Heart right ventricle (tissue), 16 donors: ENCODE measurements at regions not wholly inside any gene's neighbourhood (a gene's known extent, or its start where the extent isn't known, plus 50 kb on each side); places are given as distances from the start of the nearest gene placed in this dataset.

ENCODE experiments used
- ATAC-seq, 8 donors: fragments of 200-7000 bp; cut with Tn5 transposase; one replicate each; pipeline ENCODE4 v1.9.1; 2020; ENCODE audit warnings: mild to moderate bottlenecking in 8 of 8, moderate library complexity in 8 of 8, moderate number of reproducible peaks in 1 of 8
- DNase-seq, 2 donors: peaks; one replicate each; pipeline ENCODE4 v3.0.0-alpha.2; 2020
- H3K27ac ChIP-seq, 10 donors: fragments of 200-600 bp; sonication (generic) in 2 of 10; one replicate each; pipeline versions ENCODE4 v1.5.0 to v1.8.0; 2020 to 2022; ENCODE audit warnings: mild to moderate bottlenecking in 3 of 10
- H3K27me3 ChIP-seq, 7 donors: fragments of 200-600 bp; one replicate each; pipeline ENCODE4 v1.8.0; 2021 to 2022; ENCODE audit warnings: mild to moderate bottlenecking in 2 of 7
- H3K36me3 ChIP-seq, 9 donors: fragments of 200-600 bp; sonication (generic) in 1 of 9; one replicate each; pipeline versions ENCODE4 v1.5.0 to v1.8.0; 2020 to 2022; ENCODE audit warnings: mild to moderate bottlenecking in 2 of 9
- H3K4me1 ChIP-seq, 9 donors: fragments of 200-600 bp; sonication (generic) in 1 of 9; one replicate each; pipeline versions ENCODE4 v1.5.0 to v1.8.0; 2020 to 2022; ENCODE audit warnings: mild to moderate bottlenecking in 4 of 9
- H3K4me3 ChIP-seq, 10 donors: fragments of 200-600 bp; sonication (generic) in 2 of 10; one replicate each; pipeline versions ENCODE4 v1.5.0 to v1.8.0; 2020 to 2022; ENCODE audit warnings: mild to moderate bottlenecking in 7 of 10, moderate library complexity in 2 of 10
- H3K9me3 ChIP-seq, 11 donors: fragments of 200-600 bp in 10 of 11; sonication (generic) in 2 of 11; one replicate each; pipeline versions ENCODE4 v1.5.0 to v1.8.0; 2013 to 2022; ENCODE audit warnings: mild to moderate bottlenecking in 2 of 11, control low read depth in 1 of 11, moderate library complexity in 1 of 11
- CTCF ChIP-seq, 9 donors: fragments of 200-600 bp; sonication (generic) in 2 of 9; IDR thresholded peaks; one replicate each; pipeline versions ENCODE4 v1.5.0 to v1.8.0; 2021 to 2022; ENCODE audit warnings: antibody characterized with exemption in 9 of 9, mild to moderate bottlenecking in 5 of 9, moderate library complexity in 1 of 9
- WGBS, 2 donors: extraction: QIAGEN DNeasy Blood & Tissue Kit; methylation state at CpG; one replicate each; pipeline ENCODE4 v1.1.7; 2013; ENCODE audit warnings: inconsistent platforms in 1 of 2; 5-methylcytosine and 5-hydroxymethylcytosine counted together
- intact Hi-C, 10 donors: fragments of 100-400 bp; cut with DNase I; formaldehyde crosslinking; loops; one replicate each; pipeline versions ENCODE4 v1.11.1 to v1.14.2; 2022
- donor health status: Arrhythmogenic right ventricular cardiomyopathy.
- donor health status: ischemic (EF 13 %, LVEDD 7.1; RV severe dilation, severe dysfunction).
- donor health status: healthy with polysubstance abuse.
- donor health status: DM: no; HTN: yes; CAD: no.
- donor health status: DM: no; HTN: no; CAD: no.
- donor health status: ischemic (EF 25% LVEDD 6.9; RV normal size, moderate dysfunction).
- donor health status: ischemic (EF 25% LVEDD 5.7; RV mildly dilated, moderate dysfunction).
- donor health status: healthy.
- donor health status: DM: yes; HTN: yes; CAD: no.
- donor health status: Ischemic cardiomyopathy.
- donor health status: ischemic (EF 35%, LVEDD 5.7; RV mildly dilated, moderate dysfunction).
- donor health status: nonischemic (EF 11% LVEDD 7.7; RV severe dilation, severe dysfunction).
- donor health status: DM: yes; HTN: yes; CAD: no.
- donor health status: PGD.
- donor health status: ischemic (EF 29% LVEDD 5.4; RV normal size, mild dysfunction).
- donor health status: nonischemic (EF 23%, LVEDD 6.1; RV moderate dilation, normal function).

GRCh38 chr16:59210955-59211541 is 476.9 kb upstream of the GOT2 start:
- intact Hi-C loops: no loop called here
- DNase-seq: peak in 1 of 2 donors; percentile 17
- Histone ChIP-seq H3K27me3 (no peaks in the 10 kb centered on the region), H3K36me3 (no peaks in the 10 kb centered on the region), H3K27ac (peak overlapping the region in 3 of 10 donors; percentile 31 to 37 (median 35)), H3K4me1 (peaks cover 0 to 19% (median 14%) of the 10 kb centered on the region in 9 donors), H3K4me3 (no peak overlapping the region), H3K9me3 (no peaks in the 10 kb centered on the region)
- no peak for TF ChIP-seq CTCF (IDR thresholded peaks at IDR 0.05)
- 23 to 26% methylated on average over 7 of the region's 7 CpGs for WGBS, 2 donors
- ATAC-seq: peak; percentile 58 to 95 (median 94)

DNA sequence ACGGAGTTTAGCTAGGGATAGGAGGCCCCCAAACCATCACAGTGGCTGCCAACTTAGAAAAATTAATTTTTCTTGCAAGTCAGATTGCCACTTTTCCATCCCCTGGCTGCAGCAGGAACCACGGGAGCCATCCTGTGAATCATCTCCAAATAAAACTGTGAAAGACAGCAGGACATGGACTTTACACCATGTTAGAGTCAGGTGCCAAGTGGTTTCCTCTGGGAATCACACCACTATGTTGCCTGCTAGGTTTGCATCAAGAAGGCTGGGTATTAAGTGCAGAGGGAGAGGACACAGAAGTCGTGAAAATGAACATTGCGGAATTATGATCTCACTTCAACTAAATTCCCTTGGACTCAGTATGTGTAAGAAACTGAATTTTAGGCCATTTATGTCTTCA is 471.3 kb upstream of the GOT2 start:
- no peak for TF ChIP-seq CTCF (IDR thresholded peaks at IDR 0.05)
- Histone ChIP-seq H3K36me3 (no peaks in the 10 kb centered on the region), H3K9me3 (no peaks in the 10 kb centered on the region), H3K27me3 (no peaks in the 10 kb centered on the region), H3K4me3 (no peak overlapping the region), H3K4me1 (peaks cover 0 to 3% (median under 1%) of the 10 kb centered on the region in 9 donors), H3K27ac (no peak overlapping the region)
- no peak for ATAC-seq
- WGBS, 2 donors: 76 to 79% methylated on average over 4 of the region's 4 CpGs
- no peak for DNase-seq
- intact Hi-C loops: no loop called here

DNA sequence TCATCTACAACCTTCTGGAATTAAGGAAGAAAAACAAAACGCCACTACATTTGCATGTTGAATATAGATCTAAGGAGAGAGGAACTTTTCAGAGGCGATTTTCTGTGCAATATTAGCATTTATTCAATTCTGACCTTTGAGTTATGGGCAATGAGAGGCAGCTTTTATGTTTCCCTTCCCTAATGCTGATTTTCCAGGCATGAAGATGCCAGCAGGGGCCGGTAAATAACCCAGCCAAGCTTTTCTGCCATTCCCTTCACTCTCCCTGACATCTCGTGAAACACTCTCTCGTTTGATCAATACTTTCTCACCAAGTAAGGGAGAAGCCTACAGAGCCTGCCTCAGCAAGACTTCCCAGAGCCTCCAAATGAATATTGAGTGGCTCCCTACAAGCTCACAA is 470.5 kb upstream of the GOT2 start:
- no peak for TF ChIP-seq CTCF (IDR thresholded peaks at IDR 0.05)
- H3K27me3 ChIP-seq: no peaks in the 10 kb centered on the region
- H3K4me3 ChIP-seq: no peak overlapping the region
- H3K4me1 ChIP-seq: peaks cover 0 to 5% (median 0%) of the 10 kb centered on the region in 9 donors
- no peaks in the 10 kb centered on the region for H3K9me3 ChIP-seq
- WGBS, 2 donors: 64 to 65% methylated on average over 5 of the region's 5 CpGs
- ATAC-seq (no peak), DNase-seq (no peak)
- intact Hi-C loops: no loop called here
- no peaks in the 10 kb centered on the region for H3K36me3 ChIP-seq
- no peak overlapping the region for H3K27ac ChIP-seq

DNA sequence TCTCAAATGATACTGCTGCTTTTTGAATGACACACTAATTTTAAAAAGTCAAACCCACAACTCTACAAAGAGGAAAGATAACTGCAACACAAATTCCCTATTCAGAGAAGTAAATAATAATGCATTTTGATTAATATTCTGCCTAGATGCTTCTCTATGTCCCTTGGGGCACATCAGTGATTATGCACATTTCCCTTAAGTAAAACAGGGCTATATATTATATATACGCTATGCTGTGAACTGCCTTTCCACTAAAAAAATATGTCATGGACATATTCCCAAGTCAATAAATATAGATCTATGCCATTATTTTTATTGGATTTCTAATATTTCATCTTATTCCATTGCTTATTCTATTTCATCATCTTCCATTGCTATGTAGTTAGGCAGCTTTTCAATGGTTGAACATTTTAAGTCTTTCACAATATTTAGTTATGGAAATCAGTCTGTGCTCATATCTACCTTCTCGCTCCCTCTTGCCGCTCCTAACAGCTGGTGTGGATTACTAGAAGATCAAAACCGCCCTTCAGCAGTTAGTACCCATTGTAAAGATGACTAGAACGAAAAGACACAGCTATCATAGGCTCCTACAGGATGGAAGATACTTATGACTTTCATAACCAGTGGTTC is 468.2 kb upstream of the GOT2 start:
- Histone ChIP-seq H3K27ac (no peak overlapping the region), H3K4me1 (peaks cover 0 to 16% (median 0%) of the 10 kb centered on the region in 9 donors), H3K9me3 (no peaks in the 10 kb centered on the region), H3K36me3 (no peaks in the 10 kb centered on the region), H3K27me3 (no peaks in the 10 kb centered on the region), H3K4me3 (no peak overlapping the region)
- DNase-seq (no peak), ATAC-seq (no peak)
- 84 to 88% methylated on average over 5 of the region's 5 CpGs for WGBS, 2 donors
- intact Hi-C loops: no loop called here
- no peak for TF ChIP-seq CTCF (IDR thresholded peaks at IDR 0.05)
